Stimulated activated CD4-positive, alpha-beta T cell treated with anti-CD3 and anti-CD28 coated beads, Interleukin-2, amount 100 ng/mL, for 4 hours (primary cell): ENCODE measurements at regions not wholly inside any gene's neighbourhood (a gene's known extent, or its start where the extent isn't known, plus 50 kb on each side); places are given as distances from the start of the nearest gene placed in this dataset.
"Not testable (repeated sequence)": the region's sequence is repeated elsewhere in the genome, so short reads cannot be mapped to it uniquely, and the experiment has no call there.

ENCODE experiments used
- DNase-seq: peaks from one replicate; pipeline ENCODE4 v3.0.0-alpha.2; 2020; ENCODE audit warnings: low read depth

GRCh38 chr20:12581644-12582289 is 427.0 kb upstream of the SPTLC3 start:
- no peak for DNase-seq

- not testable (repeated sequence) for DNase-seq
Measured at GRCh38 chr20:12582710-12583109, 426.1 kb upstream of the SPTLC3 start.

DNA sequence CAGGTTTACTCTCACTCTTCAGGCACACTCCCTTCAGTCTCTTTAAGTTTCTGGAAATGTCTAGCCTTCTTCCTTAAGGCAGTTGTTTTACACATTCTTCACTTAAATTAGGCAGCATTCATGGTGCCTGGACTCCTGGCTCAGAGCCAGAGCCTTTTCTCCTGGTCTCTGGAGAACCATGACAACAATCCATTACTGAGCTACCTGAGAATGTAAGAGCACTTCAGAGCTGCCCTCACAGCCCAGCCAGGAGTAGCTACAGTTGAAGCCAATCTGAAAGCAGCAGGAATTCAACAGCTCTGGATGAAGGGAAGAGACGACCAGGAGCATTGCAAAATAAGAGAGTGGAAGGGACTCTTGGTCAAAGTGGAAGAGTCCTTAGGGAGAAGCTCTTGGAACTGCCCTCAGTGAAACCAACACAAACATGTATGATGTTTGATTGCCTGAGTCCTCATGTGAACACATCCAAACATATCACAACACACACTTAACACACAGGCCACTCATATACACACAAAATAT is 416.8 kb upstream of the SPTLC3 start:
- no peak for DNase-seq

GRCh38 chr20:12592756-12593155 is 416.0 kb upstream of the SPTLC3 start:
- no peak for DNase-seq

DNA sequence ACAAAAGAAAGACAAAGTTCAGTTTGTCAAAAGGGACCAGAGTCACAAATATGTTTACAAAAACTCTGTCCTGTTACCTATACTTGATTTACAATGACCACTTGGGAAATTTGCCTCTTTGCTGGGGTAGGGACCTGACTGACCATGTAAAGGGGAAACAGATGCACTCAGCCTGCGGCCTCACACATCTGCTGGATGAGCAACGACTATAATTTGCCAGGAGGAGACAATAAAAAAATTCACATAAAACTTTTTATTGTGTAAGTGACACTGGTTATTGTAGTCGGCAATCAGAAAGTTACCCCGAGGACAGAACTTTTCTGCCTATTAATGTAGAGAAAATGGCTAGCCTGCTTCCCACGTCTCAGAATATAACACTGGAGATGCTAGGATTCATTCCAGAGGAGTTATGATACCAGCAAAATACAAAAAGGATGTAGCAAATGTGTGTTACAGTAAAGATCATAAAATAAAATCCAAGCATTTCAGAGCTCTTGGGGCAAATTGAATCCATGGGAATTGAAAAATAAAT is 415.4 kb upstream of the SPTLC3 start:
- DNase-seq: no peak

GRCh38 chr20:12594410-12595088 is 414.2 kb upstream of the SPTLC3 start:
- DNase-seq: no peak

GRCh38 chr20:12595841-12596240 is 412.9 kb upstream of the SPTLC3 start:
- no peak for DNase-seq

- no peak for DNase-seq
Measured at GRCh38 chr20:12596863-12597262, 411.9 kb upstream of the SPTLC3 start.

DNA sequence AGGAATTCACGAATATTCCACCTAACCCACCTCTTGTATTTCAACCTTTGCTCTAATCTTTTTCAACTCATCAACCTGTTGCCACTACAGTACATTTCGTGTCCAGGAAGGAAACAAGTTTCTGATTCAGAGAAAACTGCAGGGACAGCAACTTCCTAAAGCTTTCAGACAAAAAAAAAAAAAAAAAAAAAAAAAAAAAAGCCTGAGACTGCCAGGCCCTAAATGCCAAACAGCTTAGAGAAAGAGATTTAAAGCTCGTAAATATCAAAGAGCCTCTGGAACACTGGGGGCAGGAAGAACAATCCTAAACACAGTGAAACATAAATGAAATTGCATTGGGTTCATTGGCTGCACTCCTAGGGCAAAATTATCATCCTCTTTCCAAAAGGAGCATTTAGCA is 411.2 kb upstream of the SPTLC3 start:
- DNase-seq: no peak

DNA sequence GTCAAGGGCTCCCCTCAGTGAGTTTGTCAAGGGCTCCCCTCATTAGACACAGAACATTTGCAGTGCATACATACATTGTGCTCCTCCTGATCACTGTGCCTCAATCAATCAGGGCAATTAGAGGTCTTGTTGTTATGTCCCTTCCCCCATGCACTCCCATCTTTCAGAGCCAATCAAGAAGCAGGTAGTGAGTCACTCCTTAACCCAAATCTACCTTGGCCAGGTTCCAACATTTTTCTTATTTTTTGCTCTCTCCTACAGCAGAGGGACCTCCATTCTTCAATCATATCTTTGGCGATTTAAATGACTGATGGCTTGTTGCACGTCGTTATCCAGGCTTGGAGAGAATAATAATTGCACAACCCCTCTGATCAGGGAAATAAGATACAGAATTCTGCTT is 409.9 kb upstream of the SPTLC3 start:
- DNase-seq: no peak

DNA sequence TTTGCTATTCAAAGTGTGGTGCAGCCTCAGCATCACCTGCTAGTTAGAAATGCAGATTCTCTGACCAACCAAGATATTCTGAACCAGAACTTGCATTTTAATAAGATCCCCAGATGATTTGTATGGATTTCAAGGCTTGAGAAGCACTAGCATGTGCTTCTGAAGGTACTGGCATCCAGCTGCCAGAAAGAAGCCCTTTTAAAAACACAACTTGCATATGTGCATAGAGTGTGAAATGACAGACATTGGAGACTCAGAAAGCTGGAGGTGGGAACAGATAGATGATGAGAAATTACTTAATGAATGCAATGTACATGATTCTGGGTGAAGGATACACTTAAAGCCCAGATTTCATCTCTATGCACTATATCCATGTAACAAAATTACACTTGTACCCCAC is 409.3 kb upstream of the SPTLC3 start:
- DNase-seq: no peak

- no peak for DNase-seq
Measured at GRCh38 chr20:12605751-12606150, 403.0 kb upstream of the SPTLC3 start.

- no peak for DNase-seq
Measured at GRCh38 chr20:12610871-12611270, 397.9 kb upstream of the SPTLC3 start.

- no peak for DNase-seq
Measured at GRCh38 chr20:12614764-12615163, 394.0 kb upstream of the SPTLC3 start.

- no peak for DNase-seq
Measured at GRCh38 chr20:12617076-12617475, 391.7 kb upstream of the SPTLC3 start.

- DNase-seq: no peak
Measured at GRCh38 chr20:12623870-12624269, 384.9 kb upstream of the SPTLC3 start.

DNA sequence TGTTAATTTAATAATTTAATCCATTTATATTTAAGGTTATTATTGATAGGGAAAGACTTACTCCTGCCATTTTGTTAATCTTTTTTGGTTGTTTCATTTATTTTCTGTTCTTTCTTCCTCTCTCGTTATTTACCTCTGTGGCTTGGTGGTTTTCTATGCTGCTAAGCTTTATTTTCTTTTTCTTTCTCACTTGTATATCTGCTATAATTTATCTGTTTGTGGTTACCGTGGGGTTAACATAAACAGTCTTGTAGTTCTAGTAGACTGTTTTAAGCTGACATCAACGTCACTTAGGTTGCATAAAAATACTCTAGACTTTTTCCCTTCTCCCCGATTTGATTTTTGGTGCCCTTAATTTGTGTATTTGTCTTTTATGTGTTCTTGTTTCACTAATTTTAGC is 381.3 kb upstream of the SPTLC3 start:
- no peak for DNase-seq

- no peak for DNase-seq
Measured at GRCh38 chr20:12638633-12639312, 370.0 kb upstream of the SPTLC3 start.

DNA sequence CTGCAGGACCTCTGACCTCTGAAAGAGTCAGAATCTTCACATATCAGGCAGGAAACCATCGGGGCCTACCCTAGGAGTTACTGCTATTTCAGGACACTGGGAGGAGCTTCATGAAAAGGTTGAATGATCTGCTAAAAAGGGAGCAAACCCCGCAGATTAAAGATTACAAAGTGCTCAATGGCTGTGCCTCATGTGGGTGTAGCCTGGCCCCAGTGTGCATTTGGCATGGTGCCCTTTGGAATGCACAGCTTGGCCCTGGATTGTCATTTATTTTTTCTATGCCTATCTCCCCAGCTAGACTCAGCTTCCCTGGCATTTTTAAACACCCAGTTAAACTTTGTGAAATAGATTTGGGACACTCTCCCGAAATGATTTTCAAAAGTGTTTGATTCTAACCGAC is 368.5 kb upstream of the SPTLC3 start:
- DNase-seq: no peak

GRCh38 chr20:12641619-12642018 is 367.2 kb upstream of the SPTLC3 start:
- no peak for DNase-seq

DNA sequence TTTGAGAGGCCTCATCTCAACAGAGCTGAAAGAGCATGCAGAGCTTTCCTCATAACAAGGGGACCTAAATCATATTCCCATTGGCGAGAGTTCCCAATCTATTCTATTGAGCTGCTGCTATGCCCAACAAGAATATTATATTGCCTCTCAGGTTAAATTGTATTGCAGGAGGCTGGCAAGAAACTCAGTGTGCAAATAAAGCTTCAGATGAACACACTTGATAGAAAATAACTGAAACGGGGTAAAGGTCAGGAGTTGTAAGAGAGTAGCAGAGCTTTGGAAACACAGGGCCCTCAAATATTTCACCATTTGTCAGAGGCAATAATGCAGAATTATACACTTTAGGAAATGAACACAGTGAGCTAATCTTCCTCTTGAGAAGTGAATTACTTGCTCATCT is 364.3 kb upstream of the SPTLC3 start:
- DNase-seq: no peak

- no peak for DNase-seq
Measured at GRCh38 chr20:12649234-12649633, 359.5 kb upstream of the SPTLC3 start.

GRCh38 chr20:12653642-12654041 is 355.1 kb upstream of the SPTLC3 start:
- no peak for DNase-seq
